ENCODE measurements at regions not wholly inside any gene's neighbourhood (a gene's known extent, or its start where the extent isn't known, plus 50 kb on each side); places are given as distances from the start of the nearest gene placed in this dataset.

GRCh38 chr7:38002689-38003088 is 82.2 kb downstream of the EPDR1 start:
- DNase-seq (no peak), ATAC-seq (no peak)
- H3K27ac ChIP-seq, result no peak overlapping the region
- H3K36me3 ChIP-seq, result no peaks in the 10 kb centered on the region
- TF ChIP-seq CTCF (IDR thresholded peaks at IDR 0.05), result no peak
- no peak overlapping the region for H3K4me3 ChIP-seq
- intact Hi-C loops (cut with DNase I), result no loop called here
- no peaks in the 10 kb centered on the region for H3K9me3 ChIP-seq
- H3K27me3 ChIP-seq, result no peaks in the 10 kb centered on the region
- peaks cover 15 to 18% of the 10 kb centered on the region in 2 donors for H3K4me1 ChIP-seq

GRCh38 chr7:38006559-38006958 is 86.1 kb downstream of the EPDR1 start:
- no peak for ATAC-seq
- intact Hi-C loops (cut with DNase I), result no loop called here

GRCh38 chr7:38007096-38007495 is 86.7 kb downstream of the EPDR1 start:
- no peaks in the 10 kb centered on the region for H3K4me1 ChIP-seq
- ATAC-seq (no peak), DNase-seq (no peak)
- no peaks in the 10 kb centered on the region for H3K27me3 ChIP-seq
- H3K9me3 ChIP-seq, result peaks cover 0 to 15% of the 10 kb centered on the region in 2 donors
- no peak overlapping the region for H3K4me3 ChIP-seq
- intact Hi-C loops (cut with DNase I), result no loop called here
- no peak overlapping the region for H3K27ac ChIP-seq
- TF ChIP-seq CTCF (IDR thresholded peaks at IDR 0.05), result no peak
- H3K36me3 ChIP-seq, result no peaks in the 10 kb centered on the region

More at GRCh38 chr7:38006559-38006958, 86.1 kb downstream of the EPDR1 start:
- Histone ChIP-seq H3K36me3 (no peaks in the 10 kb centered on the region), H3K9me3 (peaks cover 0 to 15% of the 10 kb centered on the region in 2 donors), H3K4me3 (no peak overlapping the region), H3K27me3 (no peaks in the 10 kb centered on the region), H3K4me1 (no peaks in the 10 kb centered on the region), H3K27ac (no peak overlapping the region)
- no peak for TF ChIP-seq CTCF (IDR thresholded peaks at IDR 0.05)
- no peak for DNase-seq

GRCh38 chr7:38013246-38013645 is 92.8 kb downstream of the EPDR1 start:
- no peak for TF ChIP-seq CTCF (IDR thresholded peaks at IDR 0.05)
- H3K9me3 ChIP-seq, result peaks cover 0 to 18% of the 10 kb centered on the region in 2 donors
- no peaks in the 10 kb centered on the region for H3K4me1 ChIP-seq
- DNase-seq (no peak), ATAC-seq (no peak)
- intact Hi-C loops (cut with DNase I), result no loop called here
- no peaks in the 10 kb centered on the region for H3K36me3 ChIP-seq
- H3K27ac ChIP-seq, result no peak overlapping the region
- no peak overlapping the region for H3K4me3 ChIP-seq
- no peaks in the 10 kb centered on the region for H3K27me3 ChIP-seq

GRCh38 chr7:38016567-38016966 is 96.1 kb downstream of the EPDR1 start:
- intact Hi-C loops (cut with DNase I), result no loop called here
- DNase-seq (no peak), ATAC-seq (no peak)
- no peaks in the 10 kb centered on the region for H3K4me1 ChIP-seq
- no peak for TF ChIP-seq CTCF (IDR thresholded peaks at IDR 0.05)
- H3K36me3 ChIP-seq, result no peaks in the 10 kb centered on the region
- H3K27me3 ChIP-seq, result no peaks in the 10 kb centered on the region
- peaks cover 0 to 3% of the 10 kb centered on the region in 2 donors for H3K9me3 ChIP-seq
- no peak overlapping the region for H3K27ac ChIP-seq
- H3K4me3 ChIP-seq, result no peak overlapping the region
